OCI-LY1 (cell line): ENCODE measurements at regions not wholly inside any gene's neighbourhood (a gene's known extent, or its start where the extent isn't known, plus 50 kb on each side); places are given as distances from the start of the nearest gene placed in this dataset.

Experiments used
- H2AFZ ChIP-seq: fragments of 200-600 bp; sonication (generic), shearing (Covaris generic); 2 replicates; pipeline ENCODE4 v1.6.0; 2014; ENCODE audit warnings: antibody characterized with exemption, mild to moderate bottlenecking, low read length
- H3F3A ChIP-seq: fragments of 200-600 bp; sonication (generic), shearing (Covaris generic); 2 replicates; pipeline ENCODE4 v1.6.0; 2014; ENCODE audit warnings: mild to moderate bottlenecking, antibody characterized with exemption, low read length, moderate library complexity; ENCODE audit not compliant: insufficient read depth
- H3K27ac ChIP-seq: fragments of 200-600 bp; sonication (generic); 2 replicates; pipeline ENCODE4 v1.5.1; 2014; ENCODE audit warnings: low read length, mixed run types, mild to moderate bottlenecking, low read depth; ENCODE audit not compliant: poor library complexity, severe bottlenecking
- H3K27me3 ChIP-seq: fragments of 200-600 bp; sonication (generic); 2 replicates; pipeline ENCODE4 v1.6.0; 2014; ENCODE audit warnings: antibody characterized with exemption, mild to moderate bottlenecking, low read length, moderate library complexity; ENCODE audit not compliant: insufficient read depth
- H3K36me3 ChIP-seq: fragments of 200-600 bp; sonication (generic); 2 replicates; pipeline ENCODE4 v1.6.1; 2014; ENCODE audit warnings: mild to moderate bottlenecking, antibody characterized with exemption, low read length, moderate library complexity, mixed read lengths; ENCODE audit not compliant: insufficient read depth
- H3K4me1 ChIP-seq: fragments of 200-600 bp; sonication (generic); 2 replicates; pipeline ENCODE4 v1.5.1; 2014; ENCODE audit warnings: mild to moderate bottlenecking, low read length, moderate library complexity; ENCODE audit not compliant: insufficient read depth, severe bottlenecking
- H3K4me2 ChIP-seq: fragments of 200-600 bp; sonication (generic), shearing (Covaris generic); 2 replicates; pipeline ENCODE4 v1.6.1; 2014; ENCODE audit warnings: low read length
- H3K4me3 ChIP-seq: fragments of 200-600 bp; sonication (generic); 2 replicates; pipeline ENCODE4 v1.5.1; 2014; ENCODE audit warnings: low read length, low read depth, mild to moderate bottlenecking, mixed read lengths; ENCODE audit not compliant: poor library complexity, severe bottlenecking
- H3K79me2 ChIP-seq: fragments of 200-600 bp; shearing (Covaris generic); 2 replicates; pipeline ENCODE4 v1.6.1; 2016; ENCODE audit warnings: mixed run types, low read length, mixed read lengths; ENCODE audit not compliant: insufficient read depth
- H3K9ac ChIP-seq: fragments of 200-600 bp; sonication (generic), shearing (Covaris generic); 2 replicates; pipeline ENCODE4 v1.6.1; 2014; ENCODE audit warnings: mild to moderate bottlenecking, low read length, mixed read lengths
- H3K9me2 ChIP-seq: fragments of 200-600 bp; sonication (generic), shearing (Covaris generic); 2 replicates; pipeline ENCODE4 v1.6.1; 2014; ENCODE audit warnings: low read depth, mild to moderate bottlenecking, low read length, mixed read lengths
- H3K9me3 ChIP-seq: fragments of 200-600 bp; shearing (Covaris generic); 2 replicates; pipeline ENCODE4 v1.6.1; 2014; ENCODE audit warnings: low read length, mixed read lengths
- H4K20me1 ChIP-seq: fragments of 200-600 bp; sonication (generic), shearing (Covaris generic); 2 replicates; pipeline ENCODE4 v1.6.0; 2016; ENCODE audit warnings: mild to moderate bottlenecking, low read length; ENCODE audit not compliant: insufficient read depth
- EZH2 ChIP-seq: fragments of 200-600 bp; sonication (generic), shearing (Covaris generic); IDR thresholded peaks from 2 replicates; pipeline ENCODE4 v1.8.0; 2017; ENCODE audit warnings: borderline replicate concordance, mixed run types, mild to moderate bottlenecking, antibody characterized with exemption, low read length, moderate library complexity, mixed read lengths
- TF ChIP-seq, protein P1 (sequence below): fragments of 200-600 bp; sonication (generic), shearing (Covaris generic); IDR thresholded peaks from 2 replicates; pipeline ENCODE4 v1.5.1; 2017; ENCODE audit warnings: mild to moderate bottlenecking, antibody characterized with exemption, low read length, moderate library complexity, mixed read lengths

DNA sequence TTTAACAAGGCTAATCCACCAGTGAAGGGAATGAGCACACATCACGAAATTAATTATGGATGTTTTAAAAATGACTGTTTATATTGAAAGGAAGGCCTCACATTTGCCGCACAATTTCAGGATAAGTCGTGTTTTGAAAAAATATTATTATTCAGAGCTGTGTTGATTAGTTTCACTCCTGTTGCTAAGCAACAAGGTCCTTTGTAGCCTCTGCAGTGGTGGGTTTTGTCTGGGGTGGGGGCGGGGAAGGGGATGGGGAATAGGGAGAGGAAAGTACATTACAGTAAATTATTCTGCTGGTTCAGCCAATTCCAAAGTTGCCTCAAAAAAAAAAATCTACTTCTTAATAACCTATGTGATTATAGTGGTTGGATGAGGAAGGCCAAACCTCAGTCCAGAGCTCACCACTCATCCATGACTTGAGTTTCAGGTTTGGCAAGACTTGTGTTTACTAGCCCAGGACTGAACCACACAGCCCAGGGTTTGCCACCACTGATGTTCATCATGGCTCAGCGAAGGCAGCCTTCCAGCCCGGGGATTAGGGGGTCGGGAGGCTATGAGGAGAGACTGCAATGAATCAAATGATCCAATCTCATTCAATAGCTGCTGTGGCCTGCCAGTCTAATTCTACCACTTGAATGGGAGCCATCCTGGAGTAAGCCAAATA is 162.5 kb upstream of the ATP6AP2 start:
- Histone ChIP-seq H3K79me2 (no peaks in the 10 kb centered on the region), H3K4me2 (no peak overlapping the region), H4K20me1 (no peaks in the 10 kb centered on the region), H3K9ac (no peak overlapping the region), H3K9me3 (no peaks in the 10 kb centered on the region), H3K27ac (no peak overlapping the region), H3K4me1 (no peaks in the 10 kb centered on the region), H3K27me3 (no peaks in the 10 kb centered on the region), H3K36me3 (no peaks in the 10 kb centered on the region), H3K9me2 (no peaks in the 10 kb centered on the region), H2AFZ (no peak overlapping the region), H3F3A (no peaks in the 10 kb centered on the region), H3K4me3 (no peak overlapping the region)
- no peak for TF ChIP-seq EZH2
- TF ChIP-seq, protein P1, sequence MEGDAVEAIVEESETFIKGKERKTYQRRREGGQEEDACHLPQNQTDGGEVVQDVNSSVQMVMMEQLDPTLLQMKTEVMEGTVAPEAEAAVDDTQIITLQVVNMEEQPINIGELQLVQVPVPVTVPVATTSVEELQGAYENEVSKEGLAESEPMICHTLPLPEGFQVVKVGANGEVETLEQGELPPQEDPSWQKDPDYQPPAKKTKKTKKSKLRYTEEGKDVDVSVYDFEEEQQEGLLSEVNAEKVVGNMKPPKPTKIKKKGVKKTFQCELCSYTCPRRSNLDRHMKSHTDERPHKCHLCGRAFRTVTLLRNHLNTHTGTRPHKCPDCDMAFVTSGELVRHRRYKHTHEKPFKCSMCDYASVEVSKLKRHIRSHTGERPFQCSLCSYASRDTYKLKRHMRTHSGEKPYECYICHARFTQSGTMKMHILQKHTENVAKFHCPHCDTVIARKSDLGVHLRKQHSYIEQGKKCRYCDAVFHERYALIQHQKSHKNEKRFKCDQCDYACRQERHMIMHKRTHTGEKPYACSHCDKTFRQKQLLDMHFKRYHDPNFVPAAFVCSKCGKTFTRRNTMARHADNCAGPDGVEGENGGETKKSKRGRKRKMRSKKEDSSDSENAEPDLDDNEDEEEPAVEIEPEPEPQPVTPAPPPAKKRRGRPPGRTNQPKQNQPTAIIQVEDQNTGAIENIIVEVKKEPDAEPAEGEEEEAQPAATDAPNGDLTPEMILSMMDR: no peak

DNA sequence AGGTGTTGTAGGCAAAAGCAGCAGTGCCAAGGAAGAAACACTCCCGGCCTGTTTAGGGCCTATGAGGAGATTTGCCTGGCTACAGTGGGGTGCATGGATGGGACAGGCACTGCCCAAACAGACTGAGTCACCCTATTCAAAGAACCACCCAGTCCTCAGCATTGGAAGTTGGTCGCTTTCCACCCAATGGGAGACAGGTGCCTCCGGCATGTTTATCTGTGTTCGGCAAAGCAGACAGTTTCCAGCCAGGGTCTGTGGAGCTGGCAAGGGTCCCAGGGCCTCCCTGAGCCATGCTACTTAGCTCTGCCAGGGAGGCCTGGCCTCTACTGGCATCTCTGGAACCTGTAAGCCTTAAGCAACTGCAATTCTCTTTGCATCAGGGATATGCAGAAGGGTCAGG is 165.1 kb upstream of the ATP6AP2 start:
- Histone ChIP-seq H3K4me1 (no peaks in the 10 kb centered on the region), H2AFZ (no peak overlapping the region), H3F3A (no peaks in the 10 kb centered on the region), H3K9me3 (no peaks in the 10 kb centered on the region), H3K79me2 (no peaks in the 10 kb centered on the region), H3K9me2 (no peaks in the 10 kb centered on the region), H3K9ac (no peak overlapping the region), H3K4me2 (no peak overlapping the region), H3K27ac (no peak overlapping the region), H3K4me3 (no peak overlapping the region), H4K20me1 (no peaks in the 10 kb centered on the region), H3K36me3 (no peaks in the 10 kb centered on the region), H3K27me3 (no peaks in the 10 kb centered on the region)
- TF ChIP-seq, protein P1: no peak
- TF ChIP-seq EZH2: no peak

DNA sequence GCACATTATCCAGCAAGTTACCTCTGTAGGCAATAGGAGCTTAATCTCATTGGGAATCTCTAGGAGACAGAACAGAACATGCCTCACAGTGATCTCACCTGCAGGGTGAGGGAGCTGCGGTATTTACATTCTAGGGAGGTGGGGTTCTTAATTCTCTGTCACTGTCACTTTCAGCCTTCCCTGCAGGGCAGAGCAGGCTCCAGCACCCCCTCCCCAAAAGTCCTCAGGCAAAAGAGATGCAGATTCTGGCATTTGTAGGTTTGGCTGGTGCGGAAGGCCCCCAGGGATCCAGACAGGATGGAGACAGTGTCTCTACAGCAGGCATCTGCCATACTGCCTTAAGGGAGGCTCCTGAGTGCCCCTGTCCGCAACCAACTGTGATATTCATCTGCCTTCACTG is 166.4 kb upstream of the ATP6AP2 start:
- Histone ChIP-seq H3K9me2 (no peaks in the 10 kb centered on the region), H3F3A (no peaks in the 10 kb centered on the region), H4K20me1 (no peaks in the 10 kb centered on the region), H3K36me3 (no peaks in the 10 kb centered on the region), H3K9me3 (no peaks in the 10 kb centered on the region), H3K79me2 (no peaks in the 10 kb centered on the region), H3K4me2 (no peak overlapping the region), H3K4me1 (no peaks in the 10 kb centered on the region), H2AFZ (no peak overlapping the region), H3K27ac (no peak overlapping the region), H3K9ac (no peak overlapping the region), H3K4me3 (no peak overlapping the region), H3K27me3 (no peaks in the 10 kb centered on the region)
- no peak for TF ChIP-seq EZH2
- TF ChIP-seq, protein P1: no peak
